ENCODE measurements at regions not wholly inside any gene's neighbourhood (a gene's known extent, or its start where the extent isn't known, plus 50 kb on each side); places are given as distances from the start of the nearest gene placed in this dataset.

DNA sequence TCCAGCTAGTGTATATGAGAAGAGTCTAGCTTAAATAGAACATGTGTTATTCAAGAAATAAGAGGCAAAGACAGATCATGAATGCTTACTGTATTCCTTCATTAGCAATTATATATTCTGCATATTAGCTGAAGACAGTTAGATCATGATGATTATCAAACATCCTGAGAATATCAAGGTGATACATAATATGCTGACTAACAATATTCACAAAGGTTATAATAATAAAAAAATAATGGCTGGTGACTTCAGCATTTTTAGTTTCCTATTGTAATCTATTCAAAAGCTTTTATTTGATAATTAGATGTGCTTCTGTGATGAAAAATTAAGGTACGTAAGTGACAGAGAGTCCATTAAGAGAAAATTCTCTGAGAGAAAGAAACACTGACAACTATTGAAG is 511.4 kb downstream of the PCDH17 start:
- H3K27ac ChIP-seq (ENCODE audit: low read length) = no peak overlapping the region
- H3K36me3 ChIP-seq (ENCODE audit: control insufficient read depth, insufficient read depth, low read length) = no peaks in the 10 kb centered on the region
- no peaks in the 10 kb centered on the region for H3K4me1 ChIP-seq (ENCODE audit: control insufficient read depth, insufficient read depth, low read length)
- no peaks in the 10 kb centered on the region for H3K27me3 ChIP-seq (ENCODE audit: control insufficient read depth, insufficient read depth, low read length)
- H3K4me3 ChIP-seq (ENCODE audit: low read length) = no peak overlapping the region
- no CpG with 5 or more reads among the region's 1 CpG for WGBS (ENCODE audit: insufficient coverage, insufficient read length)
- DNase-seq (ENCODE audit: low read depth, low spot score) = no peak
- H3K9me3 ChIP-seq (ENCODE audit: control insufficient read depth, insufficient read depth, low read length) = no peaks in the 10 kb centered on the region

DNA sequence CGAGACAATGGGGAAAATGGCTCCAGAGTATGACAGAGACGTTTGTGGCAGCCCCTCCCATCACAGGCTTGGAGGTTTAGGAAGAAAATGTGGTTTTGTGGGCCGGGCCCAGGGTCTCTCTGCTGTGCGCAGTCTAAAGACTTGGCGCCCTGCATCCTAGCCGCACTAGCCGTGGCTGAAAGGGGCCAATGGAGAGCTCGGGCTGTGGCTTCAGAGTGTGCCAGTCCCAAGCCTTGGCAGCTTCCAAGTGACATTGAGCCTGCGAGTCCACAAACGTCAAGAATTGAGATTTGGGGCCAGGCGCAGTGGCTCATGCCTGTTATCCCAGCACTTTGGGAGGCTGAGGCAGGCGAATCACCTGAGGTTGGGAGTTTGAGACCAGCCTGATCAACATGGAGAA is 513.1 kb downstream of the PCDH17 start:
- Histone ChIP-seq H3K27me3 (ENCODE audit: control insufficient read depth, insufficient read depth, low read length) (no peaks in the 10 kb centered on the region), H3K4me1 (ENCODE audit: control insufficient read depth, insufficient read depth, low read length) (no peaks in the 10 kb centered on the region), H3K36me3 (ENCODE audit: control insufficient read depth, insufficient read depth, low read length) (no peaks in the 10 kb centered on the region), H3K4me3 (ENCODE audit: low read length) (no peak overlapping the region), H3K9me3 (ENCODE audit: control insufficient read depth, insufficient read depth, low read length) (no peaks in the 10 kb centered on the region), H3K27ac (ENCODE audit: low read length) (no peak overlapping the region)
- DNase-seq (ENCODE audit: low read depth, low spot score) = no peak
- WGBS (ENCODE audit: insufficient coverage, insufficient read length) = no CpG with 5 or more reads among the region's 12 CpGs

DNA sequence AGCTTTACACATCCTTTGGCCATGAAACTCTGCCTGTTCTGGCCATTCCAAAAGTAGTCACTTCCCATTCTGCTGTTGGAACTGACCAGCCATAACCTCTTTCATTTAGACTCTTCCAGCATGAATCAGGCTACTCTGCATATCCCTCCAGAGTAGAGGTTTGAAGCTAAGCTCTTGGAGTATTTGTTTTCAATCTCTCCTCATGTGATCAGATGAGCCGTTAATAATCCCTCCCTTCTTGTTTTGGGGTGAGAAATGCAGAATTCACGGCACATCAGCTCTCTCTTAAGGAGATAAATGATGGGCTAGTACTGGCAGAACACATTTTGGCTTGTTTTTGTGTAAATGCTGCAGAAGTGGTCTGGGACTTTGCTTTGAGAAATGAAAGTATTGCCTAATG is 519.9 kb downstream of the PCDH17 start:
- H3K4me1 ChIP-seq (ENCODE audit: control insufficient read depth, insufficient read depth, low read length) = no peaks in the 10 kb centered on the region
- no peak overlapping the region for H3K4me3 ChIP-seq (ENCODE audit: low read length)
- no peak overlapping the region for H3K27ac ChIP-seq (ENCODE audit: low read length)
- no peaks in the 10 kb centered on the region for H3K27me3 ChIP-seq (ENCODE audit: control insufficient read depth, insufficient read depth, low read length)
- WGBS (ENCODE audit: insufficient coverage, insufficient read length) = no CpG with 5 or more reads among the region's 2 CpGs
- H3K9me3 ChIP-seq (ENCODE audit: control insufficient read depth, insufficient read depth, low read length) = no peaks in the 10 kb centered on the region
- no peak for DNase-seq (ENCODE audit: low read depth, low spot score)
- H3K36me3 ChIP-seq (ENCODE audit: control insufficient read depth, insufficient read depth, low read length) = no peaks in the 10 kb centered on the region

DNA sequence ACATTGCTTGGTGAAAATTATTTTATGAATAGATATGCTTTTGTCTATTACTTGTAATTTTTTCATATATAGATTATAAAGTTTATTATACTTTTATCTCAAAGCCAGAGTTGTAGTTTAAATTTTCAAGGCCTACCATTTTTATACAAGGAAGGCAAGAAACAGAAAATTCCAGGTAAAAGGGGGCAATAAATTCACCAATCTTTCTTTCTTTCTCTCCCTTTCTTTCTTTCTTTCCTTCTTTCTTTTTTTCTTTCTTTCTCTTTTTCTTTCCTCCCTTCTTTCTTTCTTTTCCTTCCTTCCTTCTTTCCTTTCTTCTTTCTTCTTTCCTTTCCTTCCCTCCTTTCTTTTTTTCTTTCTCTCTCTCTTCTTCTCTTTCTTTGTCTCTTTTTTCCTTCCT is 529.4 kb downstream of the PCDH17 start:
- Histone ChIP-seq H3K4me1 (ENCODE audit: control insufficient read depth, insufficient read depth, low read length) (no peaks in the 10 kb centered on the region), H3K27ac (ENCODE audit: low read length) (no peak overlapping the region), H3K27me3 (ENCODE audit: control insufficient read depth, insufficient read depth, low read length) (no peaks in the 10 kb centered on the region), H3K36me3 (ENCODE audit: control insufficient read depth, insufficient read depth, low read length) (no peaks in the 10 kb centered on the region), H3K4me3 (ENCODE audit: low read length) (no peak overlapping the region), H3K9me3 (ENCODE audit: control insufficient read depth, insufficient read depth, low read length) (no peaks in the 10 kb centered on the region)
- DNase-seq (ENCODE audit: low read depth, low spot score) = no peak

DNA sequence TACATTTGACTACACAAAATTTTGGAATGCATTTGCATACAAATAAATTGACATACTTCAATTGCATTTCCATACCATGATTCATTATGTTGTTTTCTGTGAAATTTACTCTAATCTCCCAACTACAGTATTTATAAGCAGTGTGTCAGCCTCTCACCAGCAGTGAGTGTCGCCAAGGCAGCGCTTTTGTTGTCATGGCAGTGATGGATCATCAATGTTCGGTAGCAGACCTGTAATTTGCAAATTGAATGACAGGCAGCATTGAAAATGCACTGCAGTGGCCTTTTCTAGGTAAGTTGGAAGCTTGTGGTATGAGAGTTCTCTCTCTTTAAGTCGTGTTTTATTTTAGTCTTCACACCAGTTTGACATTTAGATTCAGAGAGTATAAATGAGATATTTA is 534.1 kb downstream of the PCDH17 start:
- no peak for DNase-seq (ENCODE audit: low read depth, low spot score)
- no peaks in the 10 kb centered on the region for H3K4me1 ChIP-seq (ENCODE audit: control insufficient read depth, insufficient read depth, low read length)

DNA sequence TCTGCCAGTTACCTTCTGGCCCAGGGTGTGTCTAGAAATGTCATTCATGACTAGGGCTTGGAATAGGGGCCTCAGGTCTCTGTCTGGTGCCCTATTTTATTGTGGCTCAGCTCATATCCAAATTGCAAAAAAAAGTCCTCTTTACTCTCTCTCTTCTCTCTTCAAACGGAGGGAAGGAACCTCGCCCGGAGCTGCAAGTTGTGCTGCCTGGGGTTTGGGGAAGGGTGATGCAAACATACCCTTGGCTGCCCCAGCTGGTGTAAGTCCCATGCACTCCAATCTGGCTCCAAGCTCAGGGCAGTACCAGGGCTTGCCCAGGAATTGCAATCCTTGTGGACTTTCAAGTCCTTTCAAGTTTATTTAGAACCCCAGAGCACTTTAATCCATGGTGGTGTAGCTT is 549.6 kb downstream of the PCDH17 start:
- Histone ChIP-seq H3K4me1 (ENCODE audit: control insufficient read depth, insufficient read depth, low read length) (no peaks in the 10 kb centered on the region), H3K36me3 (ENCODE audit: control insufficient read depth, insufficient read depth, low read length) (no peaks in the 10 kb centered on the region), H3K9me3 (ENCODE audit: control insufficient read depth, insufficient read depth, low read length) (no peaks in the 10 kb centered on the region), H3K27me3 (ENCODE audit: control insufficient read depth, insufficient read depth, low read length) (no peaks in the 10 kb centered on the region), H3K27ac (ENCODE audit: low read length) (no peak overlapping the region), H3K4me3 (ENCODE audit: low read length) (no peak overlapping the region)
- no peak for DNase-seq (ENCODE audit: low read depth, low spot score)
- no CpG with 5 or more reads among the region's 3 CpGs for WGBS (ENCODE audit: insufficient coverage, insufficient read length)

More for the DNA sequence above, 534.1 kb downstream of the PCDH17 start:
- Histone ChIP-seq H3K9me3 (ENCODE audit: control insufficient read depth, insufficient read depth, low read length) (no peaks in the 10 kb centered on the region), H3K27me3 (ENCODE audit: control insufficient read depth, insufficient read depth, low read length) (no peaks in the 10 kb centered on the region), H3K36me3 (ENCODE audit: control insufficient read depth, insufficient read depth, low read length) (no peaks in the 10 kb centered on the region), H3K4me3 (ENCODE audit: low read length) (no peak overlapping the region), H3K27ac (ENCODE audit: low read length) (no peak overlapping the region)
- no CpG with 5 or more reads among the region's 4 CpGs for WGBS (ENCODE audit: insufficient coverage, insufficient read length)

DNA sequence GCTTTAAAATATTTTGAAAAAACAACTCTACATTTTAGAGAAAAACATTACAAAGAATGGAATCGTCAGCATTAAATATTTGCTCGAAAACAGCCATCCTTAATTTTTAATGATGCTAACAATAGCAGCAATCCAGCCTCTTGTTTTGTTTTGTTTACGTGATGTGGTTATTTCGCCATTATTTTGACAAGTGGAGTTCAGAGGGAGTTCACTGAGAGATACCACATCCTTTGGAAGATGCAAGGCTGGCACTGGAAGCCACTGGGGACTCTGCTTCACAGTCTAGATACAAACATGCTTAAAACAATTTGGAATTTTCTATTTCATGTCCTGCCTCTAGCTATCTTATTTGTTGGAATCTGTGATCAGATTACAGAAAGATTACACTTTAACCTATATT is 556.3 kb downstream of the PCDH17 start:
- no peak overlapping the region for H3K4me3 ChIP-seq (ENCODE audit: low read length)
- no peaks in the 10 kb centered on the region for H3K36me3 ChIP-seq (ENCODE audit: control insufficient read depth, insufficient read depth, low read length)
- no peak overlapping the region for H3K27ac ChIP-seq (ENCODE audit: low read length)
- DNase-seq (ENCODE audit: low read depth, low spot score) = no peak
- H3K27me3 ChIP-seq (ENCODE audit: control insufficient read depth, insufficient read depth, low read length) = no peaks in the 10 kb centered on the region
- no CpG with 5 or more reads among the region's 4 CpGs for WGBS (ENCODE audit: insufficient coverage, insufficient read length)
- H3K4me1 ChIP-seq (ENCODE audit: control insufficient read depth, insufficient read depth, low read length) = no peaks in the 10 kb centered on the region
- no peaks in the 10 kb centered on the region for H3K9me3 ChIP-seq (ENCODE audit: control insufficient read depth, insufficient read depth, low read length)

DNA sequence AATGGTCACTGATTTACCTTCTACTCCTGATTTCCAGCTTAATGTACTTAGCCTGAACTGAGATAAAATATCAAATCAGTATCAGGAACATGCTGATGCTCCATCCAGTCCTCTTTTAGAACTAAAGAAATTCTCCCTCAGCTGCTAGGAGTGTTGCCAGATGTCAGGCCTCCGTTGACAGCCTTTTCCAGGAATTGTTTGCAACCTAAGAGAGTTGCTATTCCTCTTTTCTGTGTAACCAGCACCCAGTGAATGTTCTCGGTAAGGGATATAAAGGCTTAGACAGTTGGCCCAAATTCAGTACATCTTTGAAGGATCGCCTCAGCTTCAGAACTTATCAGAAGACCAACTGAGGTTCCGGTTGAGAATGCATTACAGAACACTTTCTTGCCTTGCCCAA is 559.0 kb downstream of the PCDH17 start:
- no peak overlapping the region for H3K4me3 ChIP-seq (ENCODE audit: low read length)
- WGBS (ENCODE audit: insufficient coverage, insufficient read length) = no CpG with 5 or more reads among the region's 4 CpGs
- no peaks in the 10 kb centered on the region for H3K36me3 ChIP-seq (ENCODE audit: control insufficient read depth, insufficient read depth, low read length)
- H3K4me1 ChIP-seq (ENCODE audit: control insufficient read depth, insufficient read depth, low read length) = no peaks in the 10 kb centered on the region
- no peaks in the 10 kb centered on the region for H3K9me3 ChIP-seq (ENCODE audit: control insufficient read depth, insufficient read depth, low read length)
- no peaks in the 10 kb centered on the region for H3K27me3 ChIP-seq (ENCODE audit: control insufficient read depth, insufficient read depth, low read length)
- no peak for DNase-seq (ENCODE audit: low read depth, low spot score)
- no peak overlapping the region for H3K27ac ChIP-seq (ENCODE audit: low read length)

DNA sequence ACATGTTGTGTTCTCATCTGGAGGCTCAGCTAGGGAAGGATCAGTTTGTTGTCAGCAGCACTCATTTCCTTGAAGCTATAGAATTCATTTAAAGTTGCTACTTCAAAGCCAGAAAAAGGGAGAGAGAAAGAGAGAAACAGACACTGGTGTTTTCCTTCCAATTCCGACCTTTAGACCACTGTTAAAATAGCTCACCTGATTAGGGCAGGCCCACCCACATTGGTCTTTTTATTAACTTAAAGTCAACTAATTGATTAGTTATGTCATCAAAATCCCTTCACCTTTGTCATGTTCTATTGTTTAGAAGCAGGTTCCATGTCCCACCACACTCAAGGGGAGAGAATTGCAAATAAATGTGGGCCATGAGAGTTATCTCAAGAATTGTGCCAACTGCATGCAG is 560.2 kb downstream of the PCDH17 start:
- Histone ChIP-seq H3K27ac (ENCODE audit: low read length) (no peak overlapping the region), H3K4me3 (ENCODE audit: low read length) (no peak overlapping the region)
- WGBS (ENCODE audit: insufficient coverage, insufficient read length) = no CpG with 5 or more reads among the region's 1 CpG

DNA sequence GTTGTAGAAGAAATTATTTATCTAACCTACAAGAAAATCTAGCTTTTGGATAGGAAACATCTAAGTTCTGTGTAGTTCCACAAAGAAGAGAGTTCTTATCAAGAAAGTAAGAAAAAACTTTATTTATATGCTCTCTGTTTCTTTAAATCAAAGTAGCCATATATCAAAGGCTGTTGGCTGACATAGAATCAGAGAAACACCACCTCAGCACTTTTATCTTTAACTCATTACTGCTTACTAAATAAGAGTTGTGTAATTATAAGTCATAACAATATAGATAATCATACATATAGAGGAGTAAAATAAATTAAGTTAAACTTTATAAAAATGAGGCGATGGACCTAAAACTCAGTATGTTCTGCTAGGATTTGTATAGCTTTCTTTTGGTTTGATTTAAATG is 570.6 kb downstream of the PCDH17 start:
- no CpG with 5 or more reads among the region's 1 CpG for WGBS (ENCODE audit: insufficient coverage, insufficient read length)

More for the DNA sequence above, 560.2 kb downstream of the PCDH17 start:
- no peak for DNase-seq (ENCODE audit: low read depth, low spot score)
- Histone ChIP-seq H3K36me3 (ENCODE audit: control insufficient read depth, insufficient read depth, low read length) (no peaks in the 10 kb centered on the region), H3K4me1 (ENCODE audit: control insufficient read depth, insufficient read depth, low read length) (no peaks in the 10 kb centered on the region), H3K27me3 (ENCODE audit: control insufficient read depth, insufficient read depth, low read length) (no peaks in the 10 kb centered on the region), H3K9me3 (ENCODE audit: control insufficient read depth, insufficient read depth, low read length) (no peaks in the 10 kb centered on the region)

DNA sequence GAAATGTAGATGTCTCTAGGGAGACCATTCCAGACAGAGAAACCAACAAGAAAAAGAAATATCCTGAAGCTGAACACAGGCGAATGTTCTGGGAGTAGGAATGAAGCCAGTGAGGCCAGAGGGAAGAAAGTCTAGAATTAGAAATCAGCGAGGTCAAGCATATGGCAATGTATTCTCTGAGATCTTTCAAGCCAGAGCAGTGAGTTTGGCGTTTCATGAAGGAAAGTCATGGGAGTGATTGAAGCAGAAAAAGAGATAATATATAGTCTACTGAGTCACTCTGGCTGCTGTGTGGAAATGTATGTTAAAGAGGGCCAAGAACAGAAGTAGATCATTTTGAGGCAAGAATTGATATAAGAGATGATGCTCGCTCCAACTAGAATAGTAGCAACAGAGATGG is 576.0 kb downstream of the PCDH17 start:
- WGBS (ENCODE audit: insufficient coverage, insufficient read length) = no CpG with 5 or more reads among the region's 4 CpGs
- Histone ChIP-seq H3K27ac (ENCODE audit: low read length) (no peak overlapping the region), H3K27me3 (ENCODE audit: control insufficient read depth, insufficient read depth, low read length) (no peaks in the 10 kb centered on the region), H3K4me1 (ENCODE audit: control insufficient read depth, insufficient read depth, low read length) (no peaks in the 10 kb centered on the region), H3K36me3 (ENCODE audit: control insufficient read depth, insufficient read depth, low read length) (no peaks in the 10 kb centered on the region), H3K4me3 (ENCODE audit: low read length) (no peak overlapping the region), H3K9me3 (ENCODE audit: control insufficient read depth, insufficient read depth, low read length) (no peaks in the 10 kb centered on the region)
- DNase-seq (ENCODE audit: low read depth, low spot score) = no peak

More for the DNA sequence above, 570.6 kb downstream of the PCDH17 start:
- no peak overlapping the region for H3K4me3 ChIP-seq (ENCODE audit: low read length)
- H3K27me3 ChIP-seq (ENCODE audit: control insufficient read depth, insufficient read depth, low read length) = no peaks in the 10 kb centered on the region
- no peak for DNase-seq (ENCODE audit: low read depth, low spot score)
- no peaks in the 10 kb centered on the region for H3K4me1 ChIP-seq (ENCODE audit: control insufficient read depth, insufficient read depth, low read length)
- H3K9me3 ChIP-seq (ENCODE audit: control insufficient read depth, insufficient read depth, low read length) = no peaks in the 10 kb centered on the region
- no peak overlapping the region for H3K27ac ChIP-seq (ENCODE audit: low read length)
- H3K36me3 ChIP-seq (ENCODE audit: control insufficient read depth, insufficient read depth, low read length) = no peaks in the 10 kb centered on the region
